NCI-H1417 (cell line): ENCODE measurements at regions not wholly inside any gene's neighbourhood (a gene's known extent, or its start where the extent isn't known, plus 50 kb on each side); places are given as distances from the start of the nearest gene placed in this dataset.
A peak's percentile ranks its signal among the peaks of the same experiment; 100 is the strongest.

Source experiments
- DNase-seq, 3 experiments: peaks; one replicate each; lab custom pipeline; 2025; lab: John Stamatoyannopoulos, UW

GRCh38 chr10:52440612-52441285 lies 126.7 kb downstream of the DKK1 start:
- peak in 1 of 3 experiments; percentile 1 for DNase-seq

GRCh38 chr10:52442576-52442975 lies 128.5 kb downstream of the DKK1 start:
- DNase-seq: no peak

- DNase-seq: no peak
These were observed 129.6 kb downstream of the DKK1 start for GRCh38 chr10:52443419-52444388.

GRCh38 chr10:52446391-52446790 lies 132.3 kb downstream of the DKK1 start:
- DNase-seq: no peak

GRCh38 chr10:52447931-52448353 lies 133.9 kb downstream of the DKK1 start:
- no peak for DNase-seq

GRCh38 chr10:52450762-52451291 lies 136.7 kb downstream of the DKK1 start:
- DNase-seq: no peak

- DNase-seq: no peak
These were observed 137.7 kb downstream of the DKK1 start for GRCh38 chr10:52451817-52452216.

- DNase-seq: no peak
These were observed 138.8 kb downstream of the DKK1 start for GRCh38 chr10:52452600-52453493.

GRCh38 chr10:52453501-52453900 lies 139.4 kb downstream of the DKK1 start:
- no peak for DNase-seq

- no peak for DNase-seq
These were observed 140.4 kb downstream of the DKK1 start for GRCh38 chr10:52454491-52454890.

- no peak for DNase-seq
These were observed 141.0 kb downstream of the DKK1 start for GRCh38 chr10:52455098-52455497.

GRCh38 chr10:52459097-52459496 lies 145.0 kb downstream of the DKK1 start:
- DNase-seq: no peak

GRCh38 chr10:52463826-52464225 lies 149.7 kb downstream of the DKK1 start:
- DNase-seq: no peak

GRCh38 chr10:52464368-52465124 lies 150.5 kb downstream of the DKK1 start:
- DNase-seq: no peak

GRCh38 chr10:52465202-52465601 lies 151.1 kb downstream of the DKK1 start:
- no peak for DNase-seq

- no peak for DNase-seq
These were observed 152.4 kb downstream of the DKK1 start for GRCh38 chr10:52466464-52466863.

GRCh38 chr10:52469970-52470705 lies 156.1 kb downstream of the DKK1 start:
- DNase-seq: no peak

- no peak for DNase-seq
These were observed 158.5 kb downstream of the DKK1 start for GRCh38 chr10:52472406-52473146.

GRCh38 chr10:52474265-52474664 lies 160.2 kb downstream of the DKK1 start:
- DNase-seq: no peak

GRCh38 chr10:52477305-52477704 lies 163.2 kb downstream of the DKK1 start:
- no peak for DNase-seq
